Psoas muscle (tissue), 7 donors: ENCODE measurements at regions not wholly inside any gene's neighbourhood (a gene's known extent, or its start where the extent isn't known, plus 50 kb on each side); places are given as distances from the start of the nearest gene placed in this dataset.

Experiments used
- ATAC-seq, 4 donors: fragments of 200-7000 bp; cut with Tn5 transposase; one replicate each; pipeline ENCODE4 v1.9.1; 2020; ENCODE audit warnings: moderate library complexity in 3 of 4, mild to moderate bottlenecking in 2 of 4
- DNase-seq, 2 donors: peaks; one replicate each; pipeline ENCODE4 v3.0.0-alpha.2; 2020
- H3K27ac ChIP-seq: fragments of 200-600 bp; one replicate; pipeline ENCODE4 v1.8.0; 2022
- H3K27me3 ChIP-seq, 3 donors: fragments of 200-600 bp in 1 of 3; one replicate each; pipeline versions ENCODE4 v1.6.1 to v1.8.0; 2013 to 2022; ENCODE audit warnings: low read length in 2 of 3, mild to moderate bottlenecking in 2 of 3, moderate library complexity in 1 of 3; ENCODE audit not compliant: insufficient read depth in 3 of 3
- H3K36me3 ChIP-seq, 2 donors: fragments of 200-600 bp in 1 of 2; one replicate each; pipeline versions ENCODE4 v1.6.1 to v1.8.0; 2013 to 2022; ENCODE audit warnings: low read depth in 1 of 2, mild to moderate bottlenecking in 1 of 2, moderate library complexity in 1 of 2; ENCODE audit not compliant: insufficient read depth in 1 of 2
- H3K4me1 ChIP-seq: fragments of 200-600 bp; one replicate; pipeline ENCODE4 v1.8.0; 2022
- H3K4me3 ChIP-seq: fragments of 200-600 bp; one replicate; pipeline ENCODE4 v1.8.0; 2022; ENCODE audit warnings: mild to moderate bottlenecking
- H3K9me3 ChIP-seq: fragments of 200-600 bp; one replicate; pipeline ENCODE4 v1.8.0; 2022
- WGBS, 3 donors: extraction: QIAGEN DNeasy Blood & Tissue Kit; methylation state at CpG; one replicate each; pipeline versions ENCODE4 v1.1.6 to v1.1.7; 2013; 5-methylcytosine and 5-hydroxymethylcytosine counted together
- intact Hi-C, 2 donors: fragments of 100-400 bp; cut with DNase I; formaldehyde crosslinking; loops; one replicate each; pipeline versions ENCODE4 v1.11.0 to v1.14.2; 2022
- TF ChIP-seq, protein P1 (sequence below): fragments of 200-600 bp; IDR thresholded peaks from one replicate; pipeline ENCODE4 v1.8.0; 2022; ENCODE audit warnings: antibody characterized with exemption
- donor health status: healthy with polysubstance abuse.
- donor health status: DM: no; HTN: no; CAD: no; lungs with moderate emphysema.
- donor health status: Bipolar disorder and iron deficiency.
- donor health status: healthy.
- donor health status: DM: yes; HTN: yes; CAD: no.
- donor health status: DM: no; HTN: no; CAD: no.
- donor health status: DM: yes; HTN: yes; CAD: no.

DNA sequence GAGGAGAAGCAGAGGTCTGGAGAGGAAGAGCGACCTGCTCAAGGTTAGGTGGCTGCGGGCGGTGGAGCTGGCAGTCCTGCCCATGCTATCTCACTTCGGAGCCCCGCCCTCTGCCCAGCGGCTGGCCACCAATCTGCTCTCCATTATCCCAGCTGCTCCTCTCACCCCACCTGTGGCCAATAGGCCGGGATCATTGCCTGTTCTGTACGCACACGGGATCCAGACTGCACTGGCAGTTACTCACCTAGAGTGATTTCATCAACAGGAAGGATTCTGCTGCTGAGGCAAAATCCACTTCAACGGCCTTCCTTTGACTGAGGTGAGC is 100.6 kb downstream of the TLE3 start:
- no peak for ATAC-seq
- Histone ChIP-seq H3K27ac (no peak overlapping the region), H3K27me3 (no peaks in the 10 kb centered on the region), H3K36me3 (no peaks in the 10 kb centered on the region), H3K4me3 (no peak overlapping the region), H3K4me1 (no peaks in the 10 kb centered on the region), H3K9me3 (no peaks in the 10 kb centered on the region)
- intact Hi-C loops, result no loop called here
- 87 to 89% (median 88%) methylated on average over 10 of the region's 10 CpGs for WGBS, 3 donors
- TF ChIP-seq, protein P1, sequence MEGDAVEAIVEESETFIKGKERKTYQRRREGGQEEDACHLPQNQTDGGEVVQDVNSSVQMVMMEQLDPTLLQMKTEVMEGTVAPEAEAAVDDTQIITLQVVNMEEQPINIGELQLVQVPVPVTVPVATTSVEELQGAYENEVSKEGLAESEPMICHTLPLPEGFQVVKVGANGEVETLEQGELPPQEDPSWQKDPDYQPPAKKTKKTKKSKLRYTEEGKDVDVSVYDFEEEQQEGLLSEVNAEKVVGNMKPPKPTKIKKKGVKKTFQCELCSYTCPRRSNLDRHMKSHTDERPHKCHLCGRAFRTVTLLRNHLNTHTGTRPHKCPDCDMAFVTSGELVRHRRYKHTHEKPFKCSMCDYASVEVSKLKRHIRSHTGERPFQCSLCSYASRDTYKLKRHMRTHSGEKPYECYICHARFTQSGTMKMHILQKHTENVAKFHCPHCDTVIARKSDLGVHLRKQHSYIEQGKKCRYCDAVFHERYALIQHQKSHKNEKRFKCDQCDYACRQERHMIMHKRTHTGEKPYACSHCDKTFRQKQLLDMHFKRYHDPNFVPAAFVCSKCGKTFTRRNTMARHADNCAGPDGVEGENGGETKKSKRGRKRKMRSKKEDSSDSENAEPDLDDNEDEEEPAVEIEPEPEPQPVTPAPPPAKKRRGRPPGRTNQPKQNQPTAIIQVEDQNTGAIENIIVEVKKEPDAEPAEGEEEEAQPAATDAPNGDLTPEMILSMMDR, result no peak
- no peak for DNase-seq
